Activated T-helper 1 cell treated with Interleukin-2 at 50 U/mL for 16 hours (primary cell): ENCODE measurements at regions not wholly inside any gene's neighbourhood (a gene's known extent, or its start where the extent isn't known, plus 50 kb on each side); places are given as distances from the start of the nearest gene placed in this dataset.
"Not testable (repeated sequence)": the region's sequence is repeated elsewhere in the genome, so short reads cannot be mapped to it uniquely, and the experiment has no call there.

Source experiments
- DNase-seq: peaks from one replicate; pipeline ENCODE4 v3.0.0-alpha.2; 2020; ENCODE audit warnings: low read depth

- DNase-seq = no peak
Measured at GRCh38 chr2:16816522-16816921, 150.9 kb upstream of the CYRIA start.

- no peak for DNase-seq
Measured at GRCh38 chr2:16816016-16816415, 150.4 kb upstream of the CYRIA start.

GRCh38 chr2:16813593-16813992 is 148.0 kb upstream of the CYRIA start:
- DNase-seq = no peak

- DNase-seq = no peak
Measured at GRCh38 chr2:16798472-16798871, 132.8 kb upstream of the CYRIA start.

- no peak for DNase-seq
Measured at GRCh38 chr2:16791496-16791895, 125.9 kb upstream of the CYRIA start.

- DNase-seq = no peak
Measured at GRCh38 chr2:16785149-16785548, 119.5 kb upstream of the CYRIA start.

GRCh38 chr2:16784652-16785051 is 119.0 kb upstream of the CYRIA start:
- DNase-seq = no peak

- no peak for DNase-seq
Measured at GRCh38 chr2:16777123-16777870, 111.7 kb upstream of the CYRIA start.

- no peak for DNase-seq
Measured at GRCh38 chr2:16775899-16776231, 110.2 kb upstream of the CYRIA start.

GRCh38 chr2:16774980-16775898 is 109.6 kb upstream of the CYRIA start:
- DNase-seq = no peak

- DNase-seq = no peak
Measured at GRCh38 chr2:16774091-16774490, 108.5 kb upstream of the CYRIA start.

GRCh38 chr2:16773080-16773713 is 107.6 kb upstream of the CYRIA start:
- DNase-seq = no peak

GRCh38 chr2:16767789-16768476 is 102.3 kb upstream of the CYRIA start:
- no peak for DNase-seq

- DNase-seq = no peak
Measured at GRCh38 chr2:16765356-16765755, 99.7 kb upstream of the CYRIA start.

GRCh38 chr2:16764487-16764886 is 98.9 kb upstream of the CYRIA start:
- no peak for DNase-seq

- DNase-seq = no peak
Measured at GRCh38 chr2:16763493-16763899, 97.9 kb upstream of the CYRIA start.

GRCh38 chr2:16763056-16763455 is 97.4 kb upstream of the CYRIA start:
- DNase-seq = no peak

GRCh38 chr2:16760426-16760825 is 94.8 kb upstream of the CYRIA start:
- DNase-seq = no peak

- DNase-seq = peak; percentile 6
Measured at GRCh38 chr2:16756831-16757644, 91.4 kb upstream of the CYRIA start.

- DNase-seq = no peak
Measured at GRCh38 chr2:16755442-16755841, 89.8 kb upstream of the CYRIA start.

- not testable (repeated sequence) for DNase-seq
Measured at GRCh38 chr2:16753025-16753424, 87.4 kb upstream of the CYRIA start.

- DNase-seq = not testable (repeated sequence)
Measured at GRCh38 chr2:16750925-16751214, 85.2 kb upstream of the CYRIA start.
